ENCODE measurements at regions not wholly inside any gene's neighbourhood (a gene's known extent, or its start where the extent isn't known, plus 50 kb on each side); places are given as distances from the start of the nearest gene placed in this dataset.

DNA sequence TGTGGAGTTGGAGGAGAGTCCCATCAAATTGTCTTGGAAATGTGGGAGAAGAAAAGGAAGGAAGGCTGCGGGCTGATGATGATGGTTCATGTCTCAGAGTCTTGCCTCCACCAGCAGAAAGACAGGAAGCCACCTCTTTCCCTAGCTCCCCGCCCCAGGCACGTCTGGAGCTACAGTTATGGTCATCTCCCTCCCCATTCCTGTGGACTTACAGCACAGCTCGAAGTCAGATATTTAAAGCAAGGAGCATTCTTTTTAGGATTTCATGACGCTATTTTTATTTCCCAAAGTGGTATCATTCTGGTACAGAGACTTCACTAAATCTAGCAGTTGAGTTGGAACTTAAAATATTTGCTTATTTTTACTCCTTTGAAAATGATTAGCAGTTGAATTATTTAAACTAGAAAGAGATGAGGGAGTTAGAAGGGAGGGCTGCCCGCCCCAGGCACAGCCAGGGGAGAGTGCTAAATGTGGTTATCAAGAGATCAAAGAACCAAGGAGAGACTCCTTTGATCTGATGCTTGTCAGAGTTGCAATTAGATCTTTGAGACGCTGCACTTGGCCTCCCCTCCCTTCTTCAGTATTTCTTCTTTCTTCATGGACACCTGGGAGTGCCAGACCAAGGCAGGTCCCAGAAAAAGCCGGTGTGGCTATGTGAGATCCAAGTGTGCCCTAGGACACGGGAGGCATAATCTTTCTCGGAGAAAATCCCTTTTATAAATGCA, 199.9 kb upstream of the SOX4 start:
- DNase-seq (ENCODE audit: low spot score): no peak
- TF ChIP-seq POLR2AphosphoS5 (IDR thresholded peaks at IDR 0.05) (no peak), POLR2A (IDR thresholded peaks at IDR 0.05) (no peak)
- TF ChIP-seq, protein P1, sequence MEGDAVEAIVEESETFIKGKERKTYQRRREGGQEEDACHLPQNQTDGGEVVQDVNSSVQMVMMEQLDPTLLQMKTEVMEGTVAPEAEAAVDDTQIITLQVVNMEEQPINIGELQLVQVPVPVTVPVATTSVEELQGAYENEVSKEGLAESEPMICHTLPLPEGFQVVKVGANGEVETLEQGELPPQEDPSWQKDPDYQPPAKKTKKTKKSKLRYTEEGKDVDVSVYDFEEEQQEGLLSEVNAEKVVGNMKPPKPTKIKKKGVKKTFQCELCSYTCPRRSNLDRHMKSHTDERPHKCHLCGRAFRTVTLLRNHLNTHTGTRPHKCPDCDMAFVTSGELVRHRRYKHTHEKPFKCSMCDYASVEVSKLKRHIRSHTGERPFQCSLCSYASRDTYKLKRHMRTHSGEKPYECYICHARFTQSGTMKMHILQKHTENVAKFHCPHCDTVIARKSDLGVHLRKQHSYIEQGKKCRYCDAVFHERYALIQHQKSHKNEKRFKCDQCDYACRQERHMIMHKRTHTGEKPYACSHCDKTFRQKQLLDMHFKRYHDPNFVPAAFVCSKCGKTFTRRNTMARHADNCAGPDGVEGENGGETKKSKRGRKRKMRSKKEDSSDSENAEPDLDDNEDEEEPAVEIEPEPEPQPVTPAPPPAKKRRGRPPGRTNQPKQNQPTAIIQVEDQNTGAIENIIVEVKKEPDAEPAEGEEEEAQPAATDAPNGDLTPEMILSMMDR (IDR thresholded peaks at IDR 0.05): no peak
- Histone ChIP-seq H3K27me3 (replicated peaks; ENCODE audit: insufficient read depth) (no peaks in the 10 kb centered on the region), H3K36me3 (no peaks in the 10 kb centered on the region), H3K4me1 (replicated peaks) (peaks cover 3% of the 10 kb centered on the region), H3K9me3 (no peaks in the 10 kb centered on the region), H3K27ac (no peak overlapping the region), H3K4me3 (no peak overlapping the region)
- intact Hi-C loops (cut with DNase I): no loop called here
- 52% methylated on average over 10 of the region's 10 CpGs for WGBS

DNA sequence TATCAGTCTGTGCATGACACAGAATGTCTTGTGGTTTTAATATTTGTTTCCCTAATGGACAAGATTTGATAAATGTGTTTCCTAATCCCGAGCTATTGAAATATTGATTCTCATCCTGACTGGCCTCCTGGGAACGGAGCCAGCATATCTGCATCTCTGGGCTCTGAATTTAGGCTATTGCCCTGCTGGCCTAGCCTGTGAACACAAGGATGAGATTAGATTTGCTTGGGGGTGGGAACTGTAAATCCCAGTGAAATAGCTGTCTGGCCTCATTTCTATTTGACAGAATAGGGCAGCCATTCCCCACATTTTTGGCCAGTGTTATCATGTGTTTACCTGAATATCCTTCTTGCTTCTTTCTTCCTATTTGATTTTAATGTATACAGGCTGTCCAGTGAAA, 198.4 kb upstream of the SOX4 start:
- intact Hi-C loops (cut with DNase I): no loop called here
- Histone ChIP-seq H3K9me3 (no peaks in the 10 kb centered on the region), H3K4me1 (replicated peaks) (peaks cover 3% of the 10 kb centered on the region), H3K27ac (no peak overlapping the region), H3K4me3 (no peak overlapping the region), H3K27me3 (replicated peaks; ENCODE audit: insufficient read depth) (no peaks in the 10 kb centered on the region), H3K36me3 (no peaks in the 10 kb centered on the region)
- TF ChIP-seq, protein P1 (IDR thresholded peaks at IDR 0.05): no peak
- TF ChIP-seq POLR2A (IDR thresholded peaks at IDR 0.05) (no peak), POLR2AphosphoS5 (IDR thresholded peaks at IDR 0.05) (no peak)
- WGBS: 14% methylated on average over 2 of the region's 2 CpGs
- no peak for DNase-seq (ENCODE audit: low spot score)

DNA sequence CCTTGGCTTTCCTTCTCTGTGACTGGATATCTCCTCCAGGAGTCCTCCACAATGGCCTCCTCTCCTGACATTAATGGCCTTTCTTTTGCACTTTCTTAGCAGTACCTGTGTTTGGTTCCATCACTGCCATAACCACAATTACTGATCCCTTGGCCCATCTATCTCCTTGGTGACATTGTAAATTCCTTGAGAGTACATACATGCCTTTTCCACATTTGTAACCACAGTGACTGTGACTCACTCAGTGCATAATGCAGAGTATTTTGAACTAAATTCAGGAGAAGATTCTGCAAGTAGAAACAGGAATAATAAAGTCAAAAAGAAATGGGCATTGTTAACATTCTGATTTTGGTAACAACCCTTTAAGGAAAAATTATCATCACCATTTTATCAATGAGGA, 197.2 kb upstream of the SOX4 start:
- Histone ChIP-seq H3K36me3 (no peaks in the 10 kb centered on the region), H3K4me3 (no peak overlapping the region), H3K4me1 (replicated peaks) (peaks cover 3% of the 10 kb centered on the region), H3K9me3 (no peaks in the 10 kb centered on the region), H3K27ac (no peak overlapping the region), H3K27me3 (replicated peaks; ENCODE audit: insufficient read depth) (no peaks in the 10 kb centered on the region)
- no peak for DNase-seq (ENCODE audit: low spot score)
- intact Hi-C loops (cut with DNase I): no loop called here
- TF ChIP-seq, protein P1 (IDR thresholded peaks at IDR 0.05): no peak
- no peak for TF ChIP-seq POLR2AphosphoS5 (IDR thresholded peaks at IDR 0.05)
- no peak for TF ChIP-seq POLR2A (IDR thresholded peaks at IDR 0.05)

DNA sequence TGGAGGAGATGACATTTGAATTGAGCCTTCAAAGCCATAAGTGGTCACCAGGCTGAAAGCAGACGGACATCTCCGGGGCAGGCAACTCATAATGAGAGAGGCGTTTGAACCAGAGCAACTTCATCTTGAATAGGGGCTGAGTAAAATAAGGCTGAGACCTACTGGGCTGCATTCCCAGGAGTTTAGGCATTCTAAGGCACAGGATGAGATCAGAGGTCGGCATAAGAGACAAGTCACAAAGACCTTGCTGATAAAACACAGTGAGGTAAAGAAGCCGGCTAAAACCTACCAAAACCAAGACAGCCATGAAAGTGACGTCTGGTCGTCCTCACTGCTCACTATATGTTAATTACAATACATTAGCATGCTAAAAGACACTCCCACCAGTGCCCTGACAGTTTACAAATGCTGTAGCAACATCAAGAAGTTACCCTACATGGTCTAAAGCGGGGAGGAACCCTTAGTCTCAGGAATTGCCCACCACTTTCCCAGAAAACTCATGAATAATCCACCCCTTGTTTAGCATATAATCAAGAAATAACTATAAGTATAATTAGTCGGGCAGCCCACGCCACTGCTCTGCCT, 194.7 kb upstream of the SOX4 start:
- intact Hi-C loops (cut with DNase I): no loop called here
- Histone ChIP-seq H3K27me3 (replicated peaks; ENCODE audit: insufficient read depth) (no peaks in the 10 kb centered on the region), H3K27ac (no peak overlapping the region), H3K4me3 (no peak overlapping the region), H3K36me3 (no peaks in the 10 kb centered on the region), H3K4me1 (replicated peaks) (no peaks in the 10 kb centered on the region), H3K9me3 (no peaks in the 10 kb centered on the region)
- TF ChIP-seq POLR2AphosphoS5 (IDR thresholded peaks at IDR 0.05) (no peak), POLR2A (IDR thresholded peaks at IDR 0.05) (no peak)
- TF ChIP-seq, protein P1 (IDR thresholded peaks at IDR 0.05): no peak
- no peak for DNase-seq (ENCODE audit: low spot score)
- 94% methylated on average over 10 of the region's 10 CpGs for WGBS

DNA sequence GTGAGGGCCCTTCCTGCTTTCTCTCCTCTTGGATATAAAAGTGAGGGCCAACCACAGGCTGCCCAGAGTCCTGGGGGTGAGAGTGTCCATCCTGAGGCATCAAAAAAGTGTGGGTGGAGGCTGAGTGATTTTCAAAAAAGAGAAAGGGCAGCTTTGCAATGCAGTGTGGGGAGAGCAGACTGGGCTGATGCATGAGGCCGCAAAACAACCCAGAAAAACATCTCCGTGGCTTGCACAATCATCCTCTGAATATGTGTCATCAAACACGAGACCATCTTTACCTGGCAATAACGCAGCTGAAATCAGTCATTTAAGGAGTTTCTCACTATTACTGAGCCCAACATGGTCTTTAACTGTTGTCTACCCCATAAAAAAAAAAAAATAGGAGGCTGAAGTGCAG, 191.2 kb upstream of the SOX4 start:
- Histone ChIP-seq H3K36me3 (no peaks in the 10 kb centered on the region), H3K27me3 (replicated peaks; ENCODE audit: insufficient read depth) (no peaks in the 10 kb centered on the region), H3K4me3 (no peak overlapping the region), H3K4me1 (replicated peaks) (no peaks in the 10 kb centered on the region), H3K9me3 (no peaks in the 10 kb centered on the region), H3K27ac (no peak overlapping the region)
- intact Hi-C loops (cut with DNase I): no loop called here
- no peak for DNase-seq (ENCODE audit: low spot score)
- WGBS: 74% methylated on average over 4 of the region's 4 CpGs
- TF ChIP-seq, protein P1 (IDR thresholded peaks at IDR 0.05): no peak
- TF ChIP-seq POLR2AphosphoS5 (IDR thresholded peaks at IDR 0.05): no peak
